Esophagus squamous epithelium (tissue), 4 donors: ENCODE measurements at regions not wholly inside any gene's neighbourhood (a gene's known extent, or its start where the extent isn't known, plus 50 kb on each side); places are given as distances from the start of the nearest gene placed in this dataset.

Experiments
- POLR2A ChIP-seq, 4 donors: fragments of 450-650 bp; IDR thresholded peaks; one replicate each; pipeline ENCODE4 v1.6.1; 2017; ENCODE audit warnings: antibody characterized with exemption in 4 of 4, mild to moderate bottlenecking in 4 of 4, moderate library complexity in 3 of 4
- TF ChIP-seq, protein P1 (sequence below), 6 experiments: fragments of 450-650 bp in 4 of 6; fragments of 200-600 bp in 2 of 6; sonication (generic) in 2 of 6; IDR thresholded peaks; one replicate each; pipeline ENCODE4 v1.5.1; 2016 to 2019; ENCODE audit warnings: antibody characterized with exemption in 6 of 6, mild to moderate bottlenecking in 4 of 6, moderate library complexity in 4 of 6

DNA sequence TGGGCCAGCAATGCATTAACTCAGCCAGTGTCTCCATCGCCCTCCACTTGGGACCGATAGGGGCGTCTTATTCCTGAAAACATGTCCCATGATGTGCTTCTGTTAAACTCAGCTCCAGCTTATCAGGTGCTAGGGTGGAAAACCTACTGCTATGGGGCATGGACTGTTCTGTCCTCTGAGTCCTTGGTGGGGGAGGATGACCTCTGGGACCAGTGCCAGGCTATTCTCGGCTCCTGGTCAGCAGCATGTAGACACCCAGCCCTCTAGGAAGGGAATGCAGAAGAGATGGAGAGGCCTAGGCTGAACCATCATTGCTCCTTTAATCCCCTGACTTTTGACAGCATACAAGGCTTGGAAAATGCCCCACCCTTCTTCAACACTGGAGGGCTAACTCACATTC lies 486.2 kb downstream of the MED13L start:
- TF ChIP-seq, protein P1, sequence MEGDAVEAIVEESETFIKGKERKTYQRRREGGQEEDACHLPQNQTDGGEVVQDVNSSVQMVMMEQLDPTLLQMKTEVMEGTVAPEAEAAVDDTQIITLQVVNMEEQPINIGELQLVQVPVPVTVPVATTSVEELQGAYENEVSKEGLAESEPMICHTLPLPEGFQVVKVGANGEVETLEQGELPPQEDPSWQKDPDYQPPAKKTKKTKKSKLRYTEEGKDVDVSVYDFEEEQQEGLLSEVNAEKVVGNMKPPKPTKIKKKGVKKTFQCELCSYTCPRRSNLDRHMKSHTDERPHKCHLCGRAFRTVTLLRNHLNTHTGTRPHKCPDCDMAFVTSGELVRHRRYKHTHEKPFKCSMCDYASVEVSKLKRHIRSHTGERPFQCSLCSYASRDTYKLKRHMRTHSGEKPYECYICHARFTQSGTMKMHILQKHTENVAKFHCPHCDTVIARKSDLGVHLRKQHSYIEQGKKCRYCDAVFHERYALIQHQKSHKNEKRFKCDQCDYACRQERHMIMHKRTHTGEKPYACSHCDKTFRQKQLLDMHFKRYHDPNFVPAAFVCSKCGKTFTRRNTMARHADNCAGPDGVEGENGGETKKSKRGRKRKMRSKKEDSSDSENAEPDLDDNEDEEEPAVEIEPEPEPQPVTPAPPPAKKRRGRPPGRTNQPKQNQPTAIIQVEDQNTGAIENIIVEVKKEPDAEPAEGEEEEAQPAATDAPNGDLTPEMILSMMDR (IDR thresholded peaks at IDR 0.05), result no peak
- TF ChIP-seq POLR2A (IDR thresholded peaks at IDR 0.05), result no peak
